SK-N-SH treated with all-trans-retinoic acid at 6 μM for 48 hours (cell line): ENCODE measurements at regions not wholly inside any gene's neighbourhood (a gene's known extent, or its start where the extent isn't known, plus 50 kb on each side); places are given as distances from the start of the nearest gene placed in this dataset.

Experiments
- ATAC-seq: fragments of 200-7000 bp; cut with Tn5 transposase; 3 replicates; pipeline ENCODE4 v1.9.1; 2020; ENCODE audit warnings: mild to moderate bottlenecking, moderate library complexity
- BACH2 ChIP-seq: fragments of 250-450 bp; sonication (Bioruptor Pico); IDR thresholded peaks from 2 replicates; pipeline ENCODE4 v1.9.0; 2021; ENCODE audit warnings: mild to moderate bottlenecking, borderline replicate concordance
- CREB5 ChIP-seq: fragments of 250-450 bp; sonication (Bioruptor Pico); IDR thresholded peaks from 2 replicates; pipeline ENCODE4 v1.5.1; 2020; ENCODE audit warnings: low read depth, mild to moderate bottlenecking, moderate library complexity
- CSDC2 ChIP-seq: fragments of 250-450 bp; sonication (Bioruptor Pico); IDR thresholded peaks from 2 replicates; pipeline ENCODE4 v1.5.0; 2020; ENCODE audit warnings: mild to moderate bottlenecking, moderate library complexity
- ESRRG ChIP-seq: fragments of 250-450 bp; sonication (Bioruptor Pico); IDR thresholded peaks from 2 replicates; pipeline ENCODE4 v1.6.1; 2021; ENCODE audit warnings: mild to moderate bottlenecking
- GLIS3 ChIP-seq: fragments of 250-450 bp; sonication (Bioruptor Pico); IDR thresholded peaks from 2 replicates; pipeline ENCODE4 v1.5.0; 2020; ENCODE audit warnings: mild to moderate bottlenecking, moderate library complexity
- ISL1 ChIP-seq: fragments of 250-450 bp; sonication (Bioruptor Pico); IDR thresholded peaks from 2 replicates; pipeline ENCODE4 v2.1.2; 2022; ENCODE audit warnings: mild to moderate bottlenecking, moderate library complexity
- OSR1 ChIP-seq: fragments of 250-450 bp; sonication (Bioruptor Pico); IDR thresholded peaks from 2 replicates; pipeline ENCODE4 v1.8.0; 2022; ENCODE audit warnings: moderate library complexity, mild to moderate bottlenecking, inconsistent platforms
- PPARA ChIP-seq: fragments of 250-450 bp; sonication (Bioruptor Pico); IDR thresholded peaks from 2 replicates; pipeline ENCODE4 v1.5.0; 2020; ENCODE audit warnings: mild to moderate bottlenecking, borderline replicate concordance
- RARB ChIP-seq: fragments of 250-450 bp; sonication (Bioruptor Pico); IDR thresholded peaks from 2 replicates; pipeline ENCODE4 v1.8.0; 2021; ENCODE audit warnings: mild to moderate bottlenecking, moderate library complexity
- SNAI2 ChIP-seq: fragments of 250-450 bp; sonication (Bioruptor Pico); IDR thresholded peaks from 2 replicates; pipeline ENCODE4 v1.5.0; 2020; ENCODE audit warnings: mild to moderate bottlenecking, moderate library complexity
- TCF4 ChIP-seq: fragments of 250-450 bp; sonication (Bioruptor Pico); IDR thresholded peaks from 2 replicates; pipeline ENCODE4 v1.8.0; 2021; ENCODE audit warnings: mild to moderate bottlenecking, moderate library complexity, borderline replicate concordance
- TOX ChIP-seq: fragments of 250-450 bp; sonication (Bioruptor Pico); IDR thresholded peaks from 2 replicates; pipeline ENCODE4 v1.8.0; 2021; ENCODE audit warnings: mild to moderate bottlenecking, moderate library complexity, borderline replicate concordance
- TSHZ2 ChIP-seq: fragments of 250-450 bp; sonication (Bioruptor Pico); IDR thresholded peaks from 2 replicates; pipeline ENCODE4 v1.5.0; 2020; ENCODE audit warnings: mild to moderate bottlenecking, moderate library complexity
- ZC3H10 ChIP-seq: fragments of 250-450 bp; sonication (Bioruptor Pico); IDR thresholded peaks from 2 replicates; pipeline ENCODE4 v1.5.1; 2021; ENCODE audit warnings: mild to moderate bottlenecking, moderate library complexity
- ZFP3 ChIP-seq: fragments of 250-450 bp; sonication (Bioruptor Pico); IDR thresholded peaks from 2 replicates; pipeline ENCODE4 v1.5.0; 2020; ENCODE audit warnings: mild to moderate bottlenecking, moderate library complexity
- ZFP30 ChIP-seq: fragments of 450-650 bp; formaldehyde crosslinking; IDR thresholded peaks from 2 replicates; pipeline ENCODE4 v1.5.0; 2022; ENCODE audit warnings: mild to moderate bottlenecking, moderate library complexity
- ZNF565 ChIP-seq: fragments of 450-650 bp; formaldehyde crosslinking; conservative IDR thresholded peaks from 2 replicates; pipeline ENCODE4 v1.5.0; 2020; ENCODE audit warnings: low read depth, mild to moderate bottlenecking, moderate library complexity
- ZNF70 ChIP-seq: fragments of 450-650 bp; formaldehyde crosslinking; IDR thresholded peaks from 2 replicates; pipeline ENCODE4 v1.5.0; 2020; ENCODE audit warnings: mild to moderate bottlenecking, moderate library complexity
- ZNF8 ChIP-seq: fragments of 450-650 bp; formaldehyde crosslinking; IDR thresholded peaks from 2 replicates; pipeline ENCODE4 v1.5.0; 2020; ENCODE audit warnings: mild to moderate bottlenecking, moderate library complexity
- TF ChIP-seq, protein P1 (sequence below): fragments of 250-450 bp; sonication (Bioruptor Pico); IDR thresholded peaks from 2 replicates; pipeline ENCODE4 v1.5.1; 2021; ENCODE audit warnings: mild to moderate bottlenecking, moderate library complexity

DNA sequence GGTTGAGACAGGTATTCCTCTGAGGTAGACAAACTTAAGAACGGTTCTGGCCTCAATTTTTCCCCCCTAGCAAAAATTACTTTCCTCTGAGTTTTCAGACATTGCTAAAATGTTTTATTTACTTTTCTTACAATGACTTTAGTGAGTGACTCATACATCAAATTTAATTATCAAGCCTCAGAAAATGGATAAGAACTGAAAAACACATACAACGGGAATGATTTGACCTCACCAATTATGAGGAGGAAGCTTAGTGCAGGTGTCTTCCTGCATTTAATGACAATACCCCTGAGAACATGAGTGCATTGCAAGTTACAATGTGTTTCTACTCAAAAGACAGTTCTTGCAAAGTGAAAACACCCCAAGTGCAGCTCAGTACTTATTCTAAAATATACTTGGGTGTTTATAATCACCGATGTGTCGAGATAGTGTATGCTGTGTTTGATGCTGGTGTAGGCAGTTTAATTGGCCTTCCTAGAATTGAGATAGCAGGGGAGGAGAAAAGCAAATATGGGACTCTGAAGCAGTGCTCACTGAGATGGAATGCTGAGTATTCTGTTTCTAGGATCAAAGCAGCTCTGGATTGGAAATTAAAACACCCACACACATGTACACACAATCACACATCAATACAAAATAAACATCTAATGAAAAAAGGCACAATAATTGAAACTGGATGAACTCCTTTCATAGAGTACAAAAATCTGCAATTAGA lies 189.5 kb upstream of the SLC10A2 start:
- TF ChIP-seq, protein P1, sequence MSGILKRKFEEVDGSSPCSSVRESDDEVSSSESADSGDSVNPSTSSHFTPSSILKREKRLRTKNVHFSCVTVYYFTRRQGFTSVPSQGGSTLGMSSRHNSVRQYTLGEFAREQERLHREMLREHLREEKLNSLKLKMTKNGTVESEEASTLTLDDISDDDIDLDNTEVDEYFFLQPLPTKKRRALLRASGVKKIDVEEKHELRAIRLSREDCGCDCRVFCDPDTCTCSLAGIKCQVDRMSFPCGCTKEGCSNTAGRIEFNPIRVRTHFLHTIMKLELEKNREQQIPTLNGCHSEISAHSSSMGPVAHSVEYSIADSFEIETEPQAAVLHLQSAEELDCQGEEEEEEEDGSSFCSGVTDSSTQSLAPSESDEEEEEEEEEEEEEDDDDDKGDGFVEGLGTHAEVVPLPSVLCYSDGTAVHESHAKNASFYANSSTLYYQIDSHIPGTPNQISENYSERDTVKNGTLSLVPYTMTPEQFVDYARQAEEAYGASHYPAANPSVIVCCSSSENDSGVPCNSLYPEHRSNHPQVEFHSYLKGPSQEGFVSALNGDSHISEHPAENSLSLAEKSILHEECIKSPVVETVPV (CRISPR knock-in tag), result no peak
- TF ChIP-seq GLIS3 (CRISPR knock-in tag) (no peak), ISL1 (CRISPR knock-in tag) (peak; percentile 58; the same call in 1 of the 2 replicates), SNAI2 (CRISPR knock-in tag) (0 out of 2 replicates have a peak, but pooled peaks have one; percentile 60), ZFP3 (CRISPR knock-in tag) (no peak), ZFP30 (CRISPR knock-in tag) (no peak), OSR1 (CRISPR knock-in tag) (no peak), ZNF565 (CRISPR knock-in tag) (no peak), ZC3H10 (no peak), TCF4 (no peak), TSHZ2 (CRISPR knock-in tag) (no peak), ZNF8 (CRISPR knock-in tag) (no peak), CREB5 (peak; percentile 65), ESRRG (CRISPR knock-in tag) (no peak), BACH2 (no peak)
- TF ChIP-seq, all 23 proteins: peak for 3
- ATAC-seq, result no peak

GRCh38 chr13:103250071-103250470 lies 183.9 kb upstream of the SLC10A2 start:
- ATAC-seq, result no peak
- TF ChIP-seq CSDC2 (CRISPR knock-in tag) (no peak), ESRRG (CRISPR knock-in tag) (no peak), ZFP30 (CRISPR knock-in tag) (no peak), PPARA (CRISPR knock-in tag) (no peak), RARB (CRISPR knock-in tag) (no peak), ZFP3 (CRISPR knock-in tag) (no peak), CREB5 (no peak), GLIS3 (CRISPR knock-in tag) (no peak), ZC3H10 (no peak), ZNF70 (CRISPR knock-in tag) (no peak), TOX (CRISPR knock-in tag) (no peak), BACH2 (no peak), SNAI2 (CRISPR knock-in tag) (no peak), ZNF8 (CRISPR knock-in tag) (no peak), OSR1 (CRISPR knock-in tag) (no peak)
- TF ChIP-seq, protein P1 (CRISPR knock-in tag), result no peak

- ATAC-seq, result no peak
- TF ChIP-seq PPARA (CRISPR knock-in tag), result no peak
These were observed 180.5 kb upstream of the SLC10A2 start for GRCh38 chr13:103246581-103247200.
